ENCODE measurements at regions not wholly inside any gene's neighbourhood (a gene's known extent, or its start where the extent isn't known, plus 50 kb on each side); places are given as distances from the start of the nearest gene placed in this dataset.

- DNase-seq (ENCODE audit: low read depth in 2 of 2), result no peak
Observed at GRCh38 chr21:17901458-17902079, 82.4 kb upstream of the C21orf91 start.

GRCh38 chr21:17900990-17901385 is 81.8 kb upstream of the C21orf91 start:
- no peak for DNase-seq (ENCODE audit: low read depth in 2 of 2)

- DNase-seq (ENCODE audit: low read depth in 2 of 2), result no peak
Observed at GRCh38 chr21:17900281-17900989, 81.3 kb upstream of the C21orf91 start.

- DNase-seq (ENCODE audit: low read depth in 2 of 2), result no peak
Observed at GRCh38 chr21:17889171-17889570, 70.0 kb upstream of the C21orf91 start.

GRCh38 chr21:17869115-17869514 is 50.0 kb upstream of the C21orf91 start:
- DNase-seq (ENCODE audit: low read depth in 2 of 2), result no peak

Measured in stimulated activated CD8-positive, alpha-beta memory T cell treated with anti-CD3 and anti-CD28 coated beads, Interleukin-15, amount 100 ng/mL, for 4 hours (primary cell).